Calu3 (cell line): ENCODE measurements at regions not wholly inside any gene's neighbourhood (a gene's known extent, or its start where the extent isn't known, plus 50 kb on each side); places are given as distances from the start of the nearest gene placed in this dataset.

Experiments
- BruUV-seq: library from RNA; stranded (reverse); fragments of 400-500 nt; replicated peaks from 2 replicates; lab custom pipeline; 2021; lab: Mats Ljungman, UMichigan
- CTCF ChIA-PET: fragments of 300-600 bp; sonication (Branson Sonifier 250); formaldehyde crosslinking; loops from one replicate; lab custom pipeline; 2022; ENCODE audit warnings: antibody characterized with exemption; lab: Charles Lee
- DNase-seq: peaks from one replicate; pipeline ENCODE4 v3.0.0; 2022
- H3K27ac Mint-ChIP-seq: one replicate; pipeline ENCODE4 v1.8.0; 2022; ENCODE audit warnings: mixed read lengths; ENCODE audit not compliant: unreplicated experiment
- H3K27me3 Mint-ChIP-seq: one replicate; pipeline ENCODE4 v1.8.0; 2022; ENCODE audit warnings: mixed read lengths; ENCODE audit not compliant: unreplicated experiment
- H3K36me3 Mint-ChIP-seq: one replicate; pipeline ENCODE4 v1.8.0; 2022; ENCODE audit warnings: mild to moderate bottlenecking, moderate library complexity, mixed read lengths; ENCODE audit not compliant: insufficient read depth, unreplicated experiment
- H3K4me1 Mint-ChIP-seq: one replicate; pipeline ENCODE4 v1.8.0; 2022; ENCODE audit warnings: mild to moderate bottlenecking, low read depth, mixed read lengths; ENCODE audit not compliant: unreplicated experiment
- H3K4me3 Mint-ChIP-seq: one replicate; pipeline ENCODE4 v1.8.0; 2022; ENCODE audit warnings: mild to moderate bottlenecking, low read depth, moderate library complexity, mixed read lengths; ENCODE audit not compliant: unreplicated experiment
- H3K9me3 Mint-ChIP-seq: one replicate; pipeline ENCODE4 v1.8.0; 2022; ENCODE audit warnings: low read depth, mixed read lengths; ENCODE audit not compliant: unreplicated experiment
- CTCF ChIP-seq: fragments of 200-600 bp; IDR thresholded peaks from one replicate; pipeline ENCODE4 v1.8.0; 2022; ENCODE audit warnings: antibody characterized with exemption; ENCODE audit not compliant: unreplicated experiment
- intact Hi-C: fragments of 100-400 bp; cut with micrococcal nuclease; formaldehyde crosslinking; loops from one replicate; pipeline ENCODE4 v1.10.0; 2022; ENCODE audit not compliant: unreplicated experiment

- Mint-ChIP-seq H3K4me3 (no peak overlapping the region), H3K4me1 (no peaks in the 10 kb centered on the region), H3K36me3 (no peaks in the 10 kb centered on the region), H3K27ac (no peak overlapping the region), H3K9me3 (no peaks in the 10 kb centered on the region), H3K27me3 (no peaks in the 10 kb centered on the region)
- intact Hi-C loops: no loop called here
- no peak for DNase-seq
- no peak for TF ChIP-seq CTCF
- BruUV-seq: no TSS peak
- CTCF ChIA-PET: no interaction called here
These were observed 334.2 kb upstream of the MAGI2 start for GRCh38 chr7:79787623-79788022.

DNA sequence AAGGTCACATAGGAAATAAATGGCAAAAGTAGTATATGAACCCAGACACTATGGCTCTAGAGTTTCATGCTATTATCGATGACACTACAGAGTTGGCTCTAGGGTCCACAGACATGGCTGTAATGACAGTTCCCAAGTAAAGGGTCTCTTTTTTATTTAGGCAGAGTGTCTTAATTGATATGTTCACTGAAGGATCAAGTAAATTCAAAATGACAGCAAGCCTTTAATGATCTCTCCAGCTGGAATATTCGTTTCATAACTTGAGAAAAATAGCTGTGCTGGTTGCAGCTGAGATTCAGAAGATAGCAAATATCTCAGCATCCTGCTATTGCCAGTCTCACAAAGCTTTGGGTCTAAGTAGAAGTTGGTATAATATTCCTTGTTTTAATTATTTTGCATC lies 333.6 kb upstream of the MAGI2 start:
- BruUV-seq: no TSS peak
- no peaks in the 10 kb centered on the region for H3K9me3 Mint-ChIP-seq
- no peaks in the 10 kb centered on the region for H3K4me1 Mint-ChIP-seq

GRCh38 chr7:79786187-79786586 lies 332.7 kb upstream of the MAGI2 start:
- CTCF ChIA-PET: no interaction called here
- TF ChIP-seq CTCF: no peak
- intact Hi-C loops: no loop called here
- Mint-ChIP-seq H3K9me3 (no peaks in the 10 kb centered on the region), H3K4me3 (no peak overlapping the region), H3K36me3 (no peaks in the 10 kb centered on the region), H3K27me3 (no peaks in the 10 kb centered on the region), H3K4me1 (no peaks in the 10 kb centered on the region), H3K27ac (no peak overlapping the region)
- BruUV-seq: no TSS peak
- DNase-seq: no peak

More for the DNA sequence above, 333.6 kb upstream of the MAGI2 start:
- H3K36me3 Mint-ChIP-seq: no peaks in the 10 kb centered on the region
- no peak for DNase-seq
- H3K27me3 Mint-ChIP-seq: no peaks in the 10 kb centered on the region
- no peak overlapping the region for H3K4me3 Mint-ChIP-seq
- intact Hi-C loops: no loop called here
- no peak for TF ChIP-seq CTCF
- no peak overlapping the region for H3K27ac Mint-ChIP-seq
- CTCF ChIA-PET: no interaction called here

- no peak for DNase-seq
- Mint-ChIP-seq H3K4me1 (no peaks in the 10 kb centered on the region), H3K9me3 (no peaks in the 10 kb centered on the region), H3K4me3 (no peak overlapping the region), H3K27ac (no peak overlapping the region), H3K36me3 (no peaks in the 10 kb centered on the region), H3K27me3 (no peaks in the 10 kb centered on the region)
- TF ChIP-seq CTCF: no peak
- CTCF ChIA-PET: no interaction called here
- BruUV-seq: no TSS peak
- intact Hi-C loops: no loop called here
These were observed 332.1 kb upstream of the MAGI2 start for GRCh38 chr7:79785556-79785955.

DNA sequence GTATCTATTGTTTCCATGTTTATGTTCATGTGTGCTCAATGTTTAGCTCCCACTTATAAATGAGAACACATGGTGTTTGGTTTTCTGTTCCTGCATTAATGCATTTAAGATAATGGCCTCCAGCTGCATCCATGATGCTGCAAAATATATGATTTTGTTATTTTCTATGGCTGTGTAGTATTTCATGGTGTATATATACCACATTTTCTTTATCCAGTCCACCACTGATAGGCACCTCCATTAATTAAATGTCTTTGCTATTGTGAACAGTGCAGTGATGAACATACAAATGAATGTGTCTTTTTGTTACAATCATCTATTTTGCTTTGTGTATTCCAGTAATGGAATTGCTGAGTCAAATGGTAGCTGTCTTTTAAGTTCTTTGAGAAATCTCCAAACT lies 329.4 kb upstream of the MAGI2 start:
- Mint-ChIP-seq H3K27me3 (no peaks in the 10 kb centered on the region), H3K4me3 (no peak overlapping the region), H3K36me3 (no peaks in the 10 kb centered on the region), H3K4me1 (no peaks in the 10 kb centered on the region), H3K9me3 (no peaks in the 10 kb centered on the region), H3K27ac (no peak overlapping the region)
- TF ChIP-seq CTCF: no peak
- CTCF ChIA-PET: interaction anchor here (0.7 kb wide), 1 partner anchor 493 kb away, joined by 3 read pairs; no protein-coding TSS in a partner anchor
- no peak for DNase-seq
- BruUV-seq: no TSS peak
- intact Hi-C loops: no loop called here
